NB4 (cell line): ENCODE measurements at regions not wholly inside any gene's neighbourhood (a gene's known extent, or its start where the extent isn't known, plus 50 kb on each side); places are given as distances from the start of the nearest gene placed in this dataset.
A peak's percentile ranks its signal among the peaks of the same experiment; 100 is the strongest.

Experiments used
- DNase-seq: peaks from one replicate; pipeline ENCODE4 v3.0.0; 2010; ENCODE audit warnings: low read depth
- H3K4me3 ChIP-seq: one replicate; pipeline ENCODE4 v1.5.1; 2011; ENCODE audit warnings: mild to moderate bottlenecking, low read depth, low read length, moderate library complexity
- CTCF ChIP-seq: IDR thresholded peaks from one replicate; pipeline ENCODE4 v1.5.1; 2012; ENCODE audit warnings: low read depth, low read length
- MAX ChIP-seq: IDR thresholded peaks from 2 replicates; pipeline ENCODE4 v1.6.1; 2011; ENCODE audit warnings: low read depth, low read length
- MYC ChIP-seq: IDR thresholded peaks from 2 replicates; pipeline ENCODE4 v1.6.1; 2011; ENCODE audit warnings: low read depth, low read length
- POLR2A ChIP-seq: IDR thresholded peaks from 2 replicates; pipeline ENCODE4 v1.6.1; 2011; ENCODE audit warnings: mild to moderate bottlenecking; ENCODE audit not compliant: insufficient read length; ENCODE audit errors: extremely low read depth

GRCh38 chr16:51825779-51826178 lies 674.7 kb upstream of the SALL1 start:
- TF ChIP-seq POLR2A, result no peak
- TF ChIP-seq MYC, result no peak
- TF ChIP-seq CTCF, result no peak
- TF ChIP-seq MAX, result no peak
- DNase-seq, result no peak
- no peak overlapping the region for H3K4me3 ChIP-seq

- TF ChIP-seq MYC (no peak), POLR2A (no peak), MAX (no peak), CTCF (no peak)
- H3K4me3 ChIP-seq, result no peak overlapping the region
- DNase-seq, result no peak
These were observed 671.4 kb upstream of the SALL1 start for GRCh38 chr16:51822471-51822870.

GRCh38 chr16:51821527-51821926 lies 670.5 kb upstream of the SALL1 start:
- TF ChIP-seq CTCF, result no peak
- TF ChIP-seq MYC, result no peak
- no peak for TF ChIP-seq POLR2A
- TF ChIP-seq MAX, result no peak
- DNase-seq, result no peak
- H3K4me3 ChIP-seq, result no peak overlapping the region

- TF ChIP-seq CTCF, result no peak
- TF ChIP-seq POLR2A, result no peak
- no peak for TF ChIP-seq MYC
- no peak for TF ChIP-seq MAX
- DNase-seq, result no peak
- no peak overlapping the region for H3K4me3 ChIP-seq
These were observed 669.1 kb upstream of the SALL1 start for GRCh38 chr16:51820176-51820575.

GRCh38 chr16:51818342-51818944 lies 667.4 kb upstream of the SALL1 start:
- peak; percentile 48 for DNase-seq
- H3K4me3 ChIP-seq, result no peak overlapping the region
- TF ChIP-seq CTCF, result peak; percentile 72
- TF ChIP-seq POLR2A, result no peak

- DNase-seq, result no peak
- H3K4me3 ChIP-seq, result no peak overlapping the region
- no peak for TF ChIP-seq MYC
- TF ChIP-seq CTCF, result no peak
- no peak for TF ChIP-seq POLR2A
- TF ChIP-seq MAX, result no peak
These were observed 665.9 kb upstream of the SALL1 start for GRCh38 chr16:51816929-51817328.
